Effector memory CD8-positive, alpha-beta T cell (primary cell): ENCODE measurements at regions not wholly inside any gene's neighbourhood (a gene's known extent, or its start where the extent isn't known, plus 50 kb on each side); places are given as distances from the start of the nearest gene placed in this dataset.

Experiments
- ATAC-seq: fragments of 150-1000 bp; cut with Tn5 transposase; replicated peaks from 2 replicates; pipeline ENCODE4 v1.10.0; 2021; ENCODE audit warnings: mild to moderate bottlenecking, moderate library complexity
- DNase-seq, 3 experiments: peaks; one replicate each; pipeline ENCODE4 v3.0.0; 2021
- H3K27ac Mint-ChIP-seq, 2 donors: one replicate each; pipeline ENCODE4 v1.8.0; 2022; ENCODE audit warnings: mild to moderate bottlenecking in 2 of 2, mixed read lengths in 2 of 2, moderate library complexity in 2 of 2
- H3K27me3 Mint-ChIP-seq, 2 donors: one replicate each; pipeline ENCODE4 v1.8.0; 2022; ENCODE audit warnings: mixed read lengths in 2 of 2
- H3K36me3 Mint-ChIP-seq: one replicate; pipeline ENCODE4 v1.8.0; 2022; ENCODE audit warnings: mild to moderate bottlenecking, moderate library complexity, mixed read lengths; ENCODE audit not compliant: insufficient read depth
- H3K4me1 Mint-ChIP-seq, 2 donors: one replicate each; pipeline ENCODE4 v1.8.0; 2022; ENCODE audit warnings: low read depth in 2 of 2, mixed read lengths in 2 of 2
- H3K4me3 Mint-ChIP-seq, 2 donors: one replicate each; pipeline ENCODE4 v1.8.0; 2022; ENCODE audit warnings: mild to moderate bottlenecking in 2 of 2, mixed read lengths in 2 of 2, moderate library complexity in 2 of 2
- H3K9me3 Mint-ChIP-seq, 2 donors: one replicate each; pipeline ENCODE4 v1.8.0; 2022; ENCODE audit warnings: mixed read lengths in 2 of 2

DNA sequence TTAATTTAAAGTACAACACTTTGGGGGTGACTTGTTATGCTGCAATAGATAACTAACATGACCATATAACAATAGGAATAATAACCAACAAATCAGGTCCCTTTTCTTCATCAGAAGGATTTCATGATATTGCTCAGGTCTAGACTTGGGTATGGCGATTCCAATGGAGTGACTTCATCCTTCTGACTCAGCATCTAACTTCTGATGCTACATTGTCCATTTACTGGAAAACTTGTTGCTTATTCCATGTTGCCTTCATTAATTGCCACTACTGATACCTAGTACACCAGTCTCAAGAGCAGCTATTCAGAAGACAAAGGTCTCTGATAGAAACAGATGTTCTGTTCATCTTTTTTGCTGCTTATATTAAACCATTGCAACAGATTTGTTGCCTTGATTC is 324.3 kb downstream of the TGFB2 start:
- no peaks in the 10 kb centered on the region for H3K27me3 Mint-ChIP-seq
- no peaks in the 10 kb centered on the region for H3K36me3 Mint-ChIP-seq
- H3K9me3 Mint-ChIP-seq = peaks cover 5 to 7% of the 10 kb centered on the region in 2 donors
- H3K4me3 Mint-ChIP-seq = no peak overlapping the region
- no peak overlapping the region for H3K27ac Mint-ChIP-seq
- DNase-seq (no peak), ATAC-seq (no peak)
- no peaks in the 10 kb centered on the region for H3K4me1 Mint-ChIP-seq

DNA sequence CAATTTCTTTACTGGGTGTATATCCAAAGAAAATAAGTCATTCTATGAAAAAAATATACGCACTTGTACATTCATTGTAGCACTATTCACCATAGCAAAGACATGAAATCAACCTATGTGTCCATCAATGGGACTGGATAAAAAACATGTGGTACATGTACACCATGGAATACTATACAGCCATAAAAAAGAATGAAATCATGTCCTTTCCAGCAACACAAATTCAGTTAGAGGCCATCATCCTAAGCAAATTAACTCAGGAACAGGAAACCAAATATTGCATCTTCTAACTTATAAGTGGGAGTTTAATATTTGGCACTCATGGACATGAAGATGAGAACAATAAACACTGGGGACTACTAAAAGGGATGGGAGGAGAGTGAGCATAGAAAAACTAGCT is 325.7 kb downstream of the TGFB2 start:
- H3K4me1 Mint-ChIP-seq = no peaks in the 10 kb centered on the region
- H3K27me3 Mint-ChIP-seq = no peaks in the 10 kb centered on the region
- no peak overlapping the region for H3K27ac Mint-ChIP-seq

DNA sequence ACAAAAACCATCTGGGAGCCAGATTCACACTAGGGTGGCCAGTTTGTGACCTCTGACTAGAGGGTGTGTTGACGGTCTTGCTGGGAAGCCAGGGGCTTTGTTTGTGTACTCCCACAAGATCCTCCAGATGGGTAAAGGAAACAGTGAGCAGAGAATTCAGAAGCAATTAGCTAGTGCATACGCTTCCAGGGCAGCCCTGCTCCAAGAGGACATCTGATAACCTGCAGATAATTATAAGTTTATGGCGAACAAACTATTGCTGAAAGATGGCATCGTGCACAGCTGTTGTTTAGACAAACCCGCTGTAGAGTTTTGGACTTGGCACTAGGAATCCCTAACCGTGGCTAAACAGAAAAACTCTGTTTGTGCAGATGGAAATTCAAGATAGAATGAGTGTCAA is 326.4 kb downstream of the TGFB2 start:
- no peak overlapping the region for H3K4me3 Mint-ChIP-seq
- no peak overlapping the region for H3K27ac Mint-ChIP-seq
- H3K36me3 Mint-ChIP-seq = no peaks in the 10 kb centered on the region
- H3K9me3 Mint-ChIP-seq = peaks cover 0 to 5% of the 10 kb centered on the region in 2 donors
- H3K27me3 Mint-ChIP-seq = no peaks in the 10 kb centered on the region
- H3K4me1 Mint-ChIP-seq = no peaks in the 10 kb centered on the region
- ATAC-seq (no peak), DNase-seq (no peak)

More for the DNA sequence above, 325.7 kb downstream of the TGFB2 start:
- DNase-seq (no peak), ATAC-seq (no peak)
- no peak overlapping the region for H3K4me3 Mint-ChIP-seq
- no peaks in the 10 kb centered on the region for H3K36me3 Mint-ChIP-seq
- peaks cover under 1 to 5% of the 10 kb centered on the region in 2 donors for H3K9me3 Mint-ChIP-seq

DNA sequence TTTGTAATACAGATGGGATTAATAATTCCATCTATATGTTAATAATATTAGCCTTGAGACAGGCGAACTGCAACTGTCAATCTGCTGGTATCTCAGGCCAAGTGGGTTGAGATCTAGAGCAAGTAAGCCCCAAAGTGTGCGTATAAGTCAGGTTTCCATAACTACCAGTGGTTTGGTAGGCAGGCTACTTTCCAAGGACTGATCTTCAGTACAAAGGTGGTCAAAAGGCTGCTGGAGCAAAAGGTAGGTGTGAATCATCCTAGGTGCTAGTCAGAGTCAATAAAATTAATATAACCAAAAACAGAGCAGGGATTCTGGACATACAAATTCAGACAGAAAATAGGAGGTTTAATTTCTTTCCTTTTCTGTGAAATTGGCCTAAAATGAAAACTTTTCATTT is 328.0 kb downstream of the TGFB2 start:
- no peaks in the 10 kb centered on the region for H3K27me3 Mint-ChIP-seq
- H3K36me3 Mint-ChIP-seq = no peaks in the 10 kb centered on the region
- H3K27ac Mint-ChIP-seq = no peak overlapping the region
- DNase-seq = no peak
- ATAC-seq = no peak
- no peaks in the 10 kb centered on the region for H3K4me1 Mint-ChIP-seq
- peaks cover 0 to 5% of the 10 kb centered on the region in 2 donors for H3K9me3 Mint-ChIP-seq
- H3K4me3 Mint-ChIP-seq = no peak overlapping the region

DNA sequence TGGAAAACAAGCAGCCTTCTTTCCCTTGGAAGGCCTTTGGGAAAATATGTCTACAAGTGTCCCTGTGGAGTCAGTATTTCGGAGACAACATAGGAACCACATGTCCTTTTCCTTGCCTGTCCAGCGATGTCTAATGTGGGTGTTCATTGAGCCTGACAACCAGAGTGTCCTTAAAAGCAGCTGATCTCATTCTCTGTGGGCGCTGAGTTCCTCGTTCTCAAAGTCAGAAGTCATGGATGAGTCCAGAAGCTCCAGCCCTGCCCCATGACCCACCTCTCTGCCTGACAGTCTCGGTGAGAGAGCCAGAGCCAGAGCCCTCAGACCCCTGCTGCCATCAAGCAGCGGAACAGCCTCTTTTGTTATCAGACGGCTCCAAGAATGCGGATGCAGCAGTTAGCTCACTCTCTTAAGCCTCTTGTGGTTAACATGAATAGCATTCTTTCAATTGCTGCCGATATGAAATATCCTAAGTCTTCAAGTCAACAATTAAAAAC is 329.2 kb downstream of the TGFB2 start:
- no peak overlapping the region for H3K27ac Mint-ChIP-seq
- H3K27me3 Mint-ChIP-seq = no peaks in the 10 kb centered on the region
- no peak for DNase-seq
- no peak for ATAC-seq
- H3K4me3 Mint-ChIP-seq = no peak overlapping the region
- H3K9me3 Mint-ChIP-seq = peaks cover 0 to 5% of the 10 kb centered on the region in 2 donors
- H3K36me3 Mint-ChIP-seq = no peaks in the 10 kb centered on the region
- H3K4me1 Mint-ChIP-seq = no peaks in the 10 kb centered on the region

DNA sequence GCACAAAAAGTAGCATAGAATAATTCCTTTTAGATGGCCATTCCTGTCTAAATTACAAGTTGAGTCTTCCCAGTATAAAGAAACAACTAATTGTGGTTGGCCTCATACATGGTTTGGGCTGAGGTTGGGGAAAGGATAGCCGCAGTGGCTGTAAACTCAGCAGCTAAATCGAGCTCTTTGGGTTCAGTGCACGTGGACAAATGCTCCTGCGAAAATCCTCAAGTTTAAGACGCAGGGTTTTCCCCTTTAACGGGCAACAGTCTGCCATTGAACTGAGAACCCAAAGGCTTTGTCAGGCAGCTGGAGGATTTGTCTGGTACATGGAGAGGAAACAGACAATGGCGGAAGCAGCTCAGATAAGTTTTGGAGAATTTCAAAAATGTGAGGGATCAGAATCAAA is 331.9 kb downstream of the TGFB2 start:
- peaks cover 0 to 4% of the 10 kb centered on the region in 2 donors for H3K9me3 Mint-ChIP-seq
- no peaks in the 10 kb centered on the region for H3K27me3 Mint-ChIP-seq
- H3K36me3 Mint-ChIP-seq = no peaks in the 10 kb centered on the region
- ATAC-seq (no peak), DNase-seq (no peak)
- H3K27ac Mint-ChIP-seq = no peak overlapping the region
- H3K4me3 Mint-ChIP-seq = no peak overlapping the region
- no peaks in the 10 kb centered on the region for H3K4me1 Mint-ChIP-seq

DNA sequence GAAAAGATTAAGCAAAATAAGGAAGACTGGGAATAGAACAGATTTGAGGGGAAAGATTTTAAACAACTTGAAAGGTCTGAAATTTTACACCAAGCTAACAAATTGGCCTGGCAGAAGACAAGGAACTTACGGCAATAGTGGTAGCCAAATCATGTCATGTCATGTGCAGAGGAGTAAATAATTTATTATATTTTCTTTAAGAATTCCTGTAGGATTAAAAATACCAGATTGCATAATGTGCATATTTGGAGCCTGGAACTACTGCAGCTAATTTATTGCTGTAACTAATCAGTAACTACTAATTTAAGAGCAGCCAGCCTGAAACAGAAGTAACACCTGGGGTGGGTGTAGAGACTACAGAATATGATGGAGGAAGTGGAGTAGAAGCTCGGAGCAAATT is 334.3 kb downstream of the TGFB2 start:
- Mint-ChIP-seq H3K27me3 (no peaks in the 10 kb centered on the region), H3K27ac (no peak overlapping the region), H3K9me3 (peaks cover 0 to 4% of the 10 kb centered on the region in 2 donors), H3K4me3 (no peak overlapping the region), H3K36me3 (no peaks in the 10 kb centered on the region), H3K4me1 (peaks cover 0 to 1% of the 10 kb centered on the region in 2 donors)
- DNase-seq (no peak), ATAC-seq (no peak)

DNA sequence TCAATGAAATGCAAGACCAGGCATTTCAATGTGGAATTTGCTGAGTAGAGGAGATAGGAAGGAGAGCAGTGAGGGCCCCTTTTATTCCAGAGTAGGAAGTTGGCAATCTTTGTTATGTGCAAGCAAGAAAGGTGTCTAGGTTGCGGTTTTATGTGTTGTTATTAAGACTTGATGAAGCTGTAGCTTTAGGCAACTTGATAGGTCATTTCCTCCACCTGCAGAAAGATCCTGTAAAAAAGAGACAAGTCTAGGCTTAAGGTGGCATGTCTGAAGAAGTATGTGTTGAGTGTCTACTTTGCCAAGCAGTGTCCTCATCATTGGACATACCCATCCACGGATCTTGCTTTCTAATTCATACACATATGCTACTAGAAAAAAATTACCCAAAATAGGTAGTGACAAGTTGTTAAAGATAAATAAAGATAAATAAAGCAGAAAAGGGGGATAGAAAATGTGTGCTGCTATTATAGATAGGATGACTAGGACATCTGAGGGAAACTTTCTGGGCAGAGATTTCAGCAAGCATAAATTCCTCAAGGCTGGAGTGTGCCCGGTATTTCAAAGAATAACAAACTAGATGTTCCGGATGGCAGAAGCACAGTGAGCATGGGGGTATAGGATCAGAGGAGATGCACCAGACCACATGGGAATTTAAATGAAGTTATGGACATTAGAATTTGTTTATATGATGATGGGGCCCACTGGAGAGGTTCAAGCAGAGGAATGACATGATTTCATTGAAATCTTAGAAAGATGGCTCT is 335.0 kb downstream of the TGFB2 start:
- ATAC-seq = no peak
- peaks cover 0 to 1% of the 10 kb centered on the region in 2 donors for H3K4me1 Mint-ChIP-seq
- H3K27me3 Mint-ChIP-seq = no peaks in the 10 kb centered on the region
- H3K4me3 Mint-ChIP-seq = no peak overlapping the region
- peaks cover 0 to 4% of the 10 kb centered on the region in 2 donors for H3K9me3 Mint-ChIP-seq
- no peak overlapping the region for H3K27ac Mint-ChIP-seq
- no peaks in the 10 kb centered on the region for H3K36me3 Mint-ChIP-seq
- no peak for DNase-seq

DNA sequence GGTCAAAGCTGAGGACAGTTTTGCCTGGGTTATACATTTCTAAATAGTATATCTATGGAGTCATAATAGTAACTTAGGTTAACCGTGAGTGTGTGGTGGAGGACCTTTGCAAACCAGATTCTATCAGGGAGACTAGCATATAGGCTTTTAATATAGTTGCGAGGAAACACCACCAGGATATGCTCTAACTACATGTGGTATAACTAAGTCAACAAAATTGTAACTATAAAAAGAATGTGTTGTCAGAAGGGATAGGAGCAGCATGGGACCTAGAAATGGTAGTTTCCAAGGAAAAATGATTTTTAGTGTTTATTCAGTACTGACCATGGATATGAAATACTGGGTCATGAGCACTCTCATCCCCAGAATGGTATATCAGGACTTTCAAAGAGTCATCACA is 338.1 kb downstream of the TGFB2 start:
- Mint-ChIP-seq H3K27ac (no peak overlapping the region), H3K9me3 (peaks cover 0 to 4% of the 10 kb centered on the region in 2 donors), H3K27me3 (no peaks in the 10 kb centered on the region), H3K4me1 (peaks cover 0 to 1% of the 10 kb centered on the region in 2 donors), H3K4me3 (no peak overlapping the region), H3K36me3 (no peaks in the 10 kb centered on the region)
- DNase-seq (no peak), ATAC-seq (no peak)

DNA sequence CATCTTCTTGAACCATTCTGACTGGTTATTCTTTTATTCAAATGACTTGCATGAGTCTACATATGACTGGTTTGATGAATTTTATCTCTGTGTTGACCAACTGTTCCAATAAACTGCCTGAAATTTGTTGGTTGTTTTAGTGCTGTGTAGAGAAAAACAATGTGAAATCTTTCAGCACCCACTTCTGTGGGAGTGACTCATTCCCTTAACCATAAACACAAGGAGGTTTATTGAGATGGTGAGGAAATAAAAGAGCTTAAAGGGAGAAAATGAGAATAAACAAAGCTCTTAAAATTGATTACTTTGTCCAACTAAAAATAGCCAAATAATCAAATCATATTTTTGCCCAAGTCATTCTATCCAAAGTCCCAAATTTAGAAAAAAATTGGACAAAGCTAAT is 341.1 kb downstream of the TGFB2 start:
- DNase-seq (no peak), ATAC-seq (no peak)
- Mint-ChIP-seq H3K36me3 (no peaks in the 10 kb centered on the region), H3K4me3 (no peak overlapping the region), H3K4me1 (peaks cover 0 to 1% of the 10 kb centered on the region in 2 donors), H3K27me3 (no peaks in the 10 kb centered on the region), H3K27ac (no peak overlapping the region), H3K9me3 (no peaks in the 10 kb centered on the region)

DNA sequence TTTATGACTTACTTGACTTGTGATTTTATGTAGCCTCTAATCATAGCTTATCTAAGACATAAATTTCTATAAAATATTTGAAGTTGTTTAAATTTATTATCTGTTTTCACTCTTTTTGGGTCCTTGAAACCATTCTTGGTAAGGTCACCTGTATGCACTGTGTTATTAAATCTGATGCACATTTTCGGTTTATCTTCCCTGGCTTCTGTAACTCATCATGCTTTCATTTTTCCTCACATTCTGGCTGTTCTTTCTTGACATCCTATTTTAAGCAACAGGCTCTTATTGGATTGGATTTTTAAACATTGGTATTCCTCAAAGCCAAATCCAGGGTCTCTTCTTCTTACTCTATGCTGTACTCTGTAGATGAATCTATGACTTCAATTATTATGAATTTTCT is 341.6 kb downstream of the TGFB2 start:
- Mint-ChIP-seq H3K4me1 (peaks cover 0 to 1% of the 10 kb centered on the region in 2 donors), H3K9me3 (no peaks in the 10 kb centered on the region), H3K27me3 (no peaks in the 10 kb centered on the region), H3K27ac (no peak overlapping the region), H3K36me3 (no peaks in the 10 kb centered on the region), H3K4me3 (no peak overlapping the region)
- DNase-seq = no peak
- ATAC-seq = no peak

DNA sequence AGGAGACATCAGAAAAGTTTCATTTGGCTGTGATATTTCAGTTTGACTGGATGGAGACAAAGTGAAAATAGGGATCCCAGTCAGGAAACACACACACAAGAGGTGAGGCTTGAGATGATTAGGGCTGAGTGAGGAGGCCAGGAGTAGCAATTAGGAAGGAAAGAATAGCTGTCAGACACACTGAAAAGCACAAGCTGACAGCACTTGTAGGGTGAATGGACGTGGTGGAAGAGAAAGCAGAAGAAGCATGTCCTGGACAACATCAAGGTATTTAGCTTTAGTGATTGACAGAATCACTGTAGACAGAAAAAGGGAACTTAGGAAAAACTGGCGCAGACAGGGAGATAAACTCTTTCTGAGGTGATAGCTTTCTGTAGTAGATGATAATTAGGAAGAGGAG is 347.7 kb downstream of the TGFB2 start:
- ATAC-seq = no peak
- no peak for DNase-seq
- Mint-ChIP-seq H3K9me3 (peaks cover 0 to 3% of the 10 kb centered on the region in 2 donors), H3K36me3 (no peaks in the 10 kb centered on the region), H3K4me1 (no peaks in the 10 kb centered on the region), H3K27me3 (no peaks in the 10 kb centered on the region), H3K27ac (no peak overlapping the region), H3K4me3 (no peak overlapping the region)

DNA sequence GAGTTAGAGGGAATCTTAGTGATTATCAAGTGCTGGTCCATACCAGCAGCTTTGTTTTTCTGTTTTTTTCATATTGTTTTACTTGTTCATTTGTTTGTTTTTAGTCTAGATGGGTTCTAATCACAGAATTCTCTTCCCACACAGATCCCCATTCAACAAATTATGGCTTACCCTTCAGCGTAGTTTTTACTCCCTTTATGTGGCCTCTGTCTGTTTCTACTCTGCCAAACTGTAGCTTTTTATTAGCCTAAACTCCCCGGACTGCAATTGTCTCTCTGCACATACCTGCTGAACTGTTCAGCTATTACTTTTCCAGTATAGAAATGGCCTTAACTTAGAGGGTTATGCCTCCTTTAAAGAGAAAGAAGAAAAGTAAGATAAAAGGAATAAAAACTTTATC is 348.5 kb downstream of the TGFB2 start:
- DNase-seq = no peak
- H3K36me3 Mint-ChIP-seq = no peaks in the 10 kb centered on the region
- no peaks in the 10 kb centered on the region for H3K27me3 Mint-ChIP-seq
- no peak overlapping the region for H3K4me3 Mint-ChIP-seq
- no peak for ATAC-seq
- H3K4me1 Mint-ChIP-seq = no peaks in the 10 kb centered on the region
- H3K27ac Mint-ChIP-seq = no peak overlapping the region
- H3K9me3 Mint-ChIP-seq = peaks cover 0 to 3% of the 10 kb centered on the region in 2 donors

DNA sequence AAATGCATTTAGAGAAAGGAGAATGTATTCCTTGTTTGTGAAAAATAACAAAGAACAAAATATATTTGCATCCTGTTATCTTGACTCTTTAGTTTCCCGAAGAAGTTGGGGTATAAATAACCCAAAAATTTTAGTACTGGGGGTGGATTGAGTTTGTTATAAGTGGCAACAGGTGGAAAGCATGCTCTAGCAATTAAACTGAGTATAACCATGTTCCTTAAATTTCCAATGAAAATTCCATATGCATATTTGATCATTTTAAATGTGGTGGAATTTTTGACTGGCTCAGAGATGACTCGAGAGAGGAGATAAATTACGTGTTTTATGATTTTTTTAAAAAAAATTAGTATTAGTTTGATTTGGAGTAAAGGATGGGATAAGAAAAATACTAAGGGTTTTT is 348.9 kb downstream of the TGFB2 start:
- DNase-seq (no peak), ATAC-seq (no peak)
- no peaks in the 10 kb centered on the region for H3K27me3 Mint-ChIP-seq
- no peaks in the 10 kb centered on the region for H3K4me1 Mint-ChIP-seq
- H3K27ac Mint-ChIP-seq = no peak overlapping the region
- no peaks in the 10 kb centered on the region for H3K36me3 Mint-ChIP-seq
- H3K9me3 Mint-ChIP-seq = peaks cover 0 to 5% of the 10 kb centered on the region in 2 donors
- H3K4me3 Mint-ChIP-seq = no peak overlapping the region
